ENCODE measurements at regions not wholly inside any gene's neighbourhood (a gene's known extent, or its start where the extent isn't known, plus 50 kb on each side); places are given as distances from the start of the nearest gene placed in this dataset.

- TF ChIP-seq SREBF2 (IDR thresholded peaks at IDR 0.05) (no peak), CHD4 (IDR thresholded peaks at IDR 0.05; ENCODE audit: borderline replicate concordance) (no peak)
Measured at GRCh38 chr20:6699921-6700562, 67.4 kb upstream of the BMP2 start (continued).

GRCh38 chr20:6698723-6699122 is 68.8 kb upstream of the BMP2 start:
- H3K4me1 ChIP-seq: peaks cover 4% of the 10 kb centered on the region; the same call in 2 of the 3 replicates
- no peak for ATAC-seq
- CTCF ChIA-PET: interaction anchor here (1.0 kb wide), 1 partner anchor 11 kb away, joined by 4 read pairs; no protein-coding TSS in a partner anchor
- DNase-seq (ENCODE audit: low read depth in 1 of 2, low spot score in 1 of 2): no peak
- H3K9me3 ChIP-seq: no peaks in the 10 kb centered on the region; the same call in 2 of the 3 replicates
- POLR2A ChIA-PET: no interaction called here
- H3K4me3 ChIP-seq: no peak overlapping the region
- no peak overlapping the region for H3K4me2 ChIP-seq
- 55% methylated on average over 4 of the region's 4 CpGs for WGBS (ENCODE audit: missing lambda C conversion rate)
- TF ChIP-seq TFCP2L1 (CRISPR knock-in tag; IDR thresholded peaks at IDR 0.05) (no peak), BHLHE40 (IDR thresholded peaks at IDR 0.05; ENCODE audit: low read depth, low read length) (no peak), MAFK (IDR thresholded peaks at IDR 0.05; ENCODE audit: partially characterized antibody) (peak; percentile 45), HEYL (CRISPR knock-in tag; IDR thresholded peaks at IDR 0.05) (no peak)
- H3K27ac ChIP-seq: no peak overlapping the region
- FAIRE-seq: no peak

- WGBS (ENCODE audit: missing lambda C conversion rate): 19% methylated on average over 6 of the region's 6 CpGs
- DNase-seq (ENCODE audit: low read depth in 1 of 2, low spot score in 1 of 2) (peak in 1 of 2 experiments; percentile 25), ATAC-seq (peak in 1 of 2 experiments; percentile 19; a peak in 1 of 6 replicates), FAIRE-seq (no peak)
- Histone ChIP-seq H3K27ac (no peak overlapping the region), H3K9me3 (no peaks in the 10 kb centered on the region; the same call in 2 of the 3 replicates), H3K4me1 (no peaks in the 10 kb centered on the region), H3K4me2 (no peak overlapping the region), H3K4me3 (no peak overlapping the region)
- ChIA-PET POLR2A (no interaction called here), CTCF (interaction anchor here (1.0 kb wide), 1 partner anchor 11 kb away, joined by 4 read pairs; no protein-coding TSS in a partner anchor)
- no peak for TF ChIP-seq PHF8 (IDR thresholded peaks at IDR 0.05; ENCODE audit: borderline replicate concordance, low read depth)
- no peak for TF ChIP-seq FOSL2 (IDR thresholded peaks at IDR 0.05)
- peak; percentile 9; the same call in 1 of the 2 replicates for TF ChIP-seq FOSL2 (CRISPR knock-in tag; IDR thresholded peaks at IDR 0.05)
- TF ChIP-seq HES2 (IDR thresholded peaks at IDR 0.05): no peak
Measured at GRCh38 chr20:6698056-6698455, 69.4 kb upstream of the BMP2 start.

GRCh38 chr20:6697228-6697972 is 70.1 kb upstream of the BMP2 start:
- ChIA-PET POLR2A (no interaction called here), CTCF (interaction anchor here (1.0 kb wide), 1 partner anchor 10 kb away, joined by 4 read pairs; no protein-coding TSS in a partner anchor)
- no peaks in the 10 kb centered on the region for H3K4me1 ChIP-seq
- TF ChIP-seq HOXB13 (CRISPR knock-in tag; IDR thresholded peaks at IDR 0.05; ENCODE audit: low read depth): no peak
- no peak for TF ChIP-seq ELK1 (IDR thresholded peaks at IDR 0.05; ENCODE audit: low read depth, low read length)
- no peak for TF ChIP-seq POLR2AphosphoS2 (conservative IDR thresholded peaks at IDR 0.05; ENCODE audit: low read length)
- no peak for TF ChIP-seq FOSB (CRISPR knock-in tag; IDR thresholded peaks at IDR 0.05)
- TF ChIP-seq EHF (CRISPR knock-in tag; IDR thresholded peaks at IDR 0.05): no peak
- TF ChIP-seq MAFK (IDR thresholded peaks at IDR 0.05; ENCODE audit: partially characterized antibody): no peak
- no peak for TF ChIP-seq ZC3H11A (IDR thresholded peaks at IDR 0.05)
- no peak for TF ChIP-seq BHLHE40 (IDR thresholded peaks at IDR 0.05; ENCODE audit: low read depth, low read length)
- no peak for TF ChIP-seq RCOR1 (IDR thresholded peaks at IDR 0.05; ENCODE audit: low read depth, low read length)
- TF ChIP-seq RNF2 (IDR thresholded peaks at IDR 0.05; ENCODE audit: borderline replicate concordance, low read depth): no peak
- no peak for TF ChIP-seq MAZ (IDR thresholded peaks at IDR 0.05; ENCODE audit: borderline replicate concordance, low read depth, low read length)
- no peak for TF ChIP-seq CEBPB (IDR thresholded peaks at IDR 0.05)
- TF ChIP-seq EP300 (IDR thresholded peaks at IDR 0.05): no peak
- H3K9me3 ChIP-seq: no peaks in the 10 kb centered on the region; the same call in 2 of the 3 replicates
- no peak for ATAC-seq
- no peak overlapping the region for H3K27ac ChIP-seq
- no peak for DNase-seq (ENCODE audit: low read depth in 1 of 2, low spot score in 1 of 2)
- no peak overlapping the region for H3K4me2 ChIP-seq
- no peak for FAIRE-seq
- no peak overlapping the region for H3K4me3 ChIP-seq
- 18% methylated on average over 12 of the region's 12 CpGs for WGBS (ENCODE audit: missing lambda C conversion rate)

Measured in A549 (cell line).